T47D (cell line): ENCODE measurements at regions not wholly inside any gene's neighbourhood (a gene's known extent, or its start where the extent isn't known, plus 50 kb on each side); places are given as distances from the start of the nearest gene placed in this dataset.
"Not testable (repeated sequence)": the region's sequence is repeated elsewhere in the genome, so short reads cannot be mapped to it uniquely, and the experiment has no call there.

Experiments used
- DNase-seq, 2 experiments: peaks; one replicate each; pipeline versions ENCODE4 v3.0.0 to v3.0.0-alpha.2; 2011 to 2012; ENCODE audit warnings: low read depth in 1 of 2, low spot score in 1 of 2
- JUND ChIP-seq: IDR thresholded peaks from 2 replicates; pipeline ENCODE4 v1.6.1; 2012; ENCODE audit warnings: low read depth
- in situ Hi-C: cut with HindIII; loops from 2 replicates; pipeline ENCODE4 v1.10.0; 2016; ENCODE audit warnings: low sequenced_read_pairs, low pct_unique_long_range_greater_than_20kb

DNA sequence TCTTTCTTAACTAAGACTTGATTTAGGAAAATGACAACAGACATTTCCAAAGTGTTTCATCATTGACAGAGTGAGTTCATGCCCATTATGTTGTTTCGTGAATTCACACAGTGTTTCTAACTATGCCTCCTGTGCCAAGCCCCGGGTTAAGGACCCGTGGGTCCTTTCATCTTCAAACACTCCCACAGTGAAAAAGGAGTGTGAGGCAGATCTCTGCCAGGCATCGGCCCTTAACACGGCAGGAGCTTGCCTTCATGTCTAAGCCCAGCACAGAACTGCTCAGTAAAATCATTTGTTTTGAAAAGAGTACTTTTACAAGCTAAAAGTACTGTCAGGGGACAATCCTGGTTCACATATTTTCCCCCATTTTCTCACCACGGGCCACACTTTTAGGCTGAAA is 80.0 kb upstream of the FOXB1 start:
- in situ Hi-C loops, result no loop called here

DNA sequence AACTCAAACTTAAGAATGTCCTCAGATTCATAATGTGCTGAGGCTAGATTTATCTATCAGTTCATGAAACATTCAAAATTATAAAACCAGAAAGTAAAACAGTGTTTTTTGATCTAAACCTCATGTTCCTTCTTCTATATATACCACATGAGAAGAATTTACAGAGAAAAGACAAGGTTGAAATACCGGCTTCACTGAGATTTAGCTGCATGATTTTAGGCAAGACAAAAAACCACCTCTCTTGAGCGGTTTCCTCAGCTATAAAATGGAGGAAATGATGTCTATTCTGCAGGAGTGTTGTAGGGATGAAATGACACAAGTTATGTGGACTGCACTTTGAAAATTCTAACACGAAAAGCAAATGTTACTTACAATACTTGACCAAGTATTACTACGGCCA is 80.6 kb upstream of the FOXB1 start:
- in situ Hi-C loops, result no loop called here
- no peak for TF ChIP-seq JUND
- DNase-seq, result no peak

More for the DNA sequence above, 80.0 kb upstream of the FOXB1 start:
- TF ChIP-seq JUND, result no peak
- no peak for DNase-seq

- in situ Hi-C loops, result no loop called here
- no peak for TF ChIP-seq JUND
- DNase-seq, result no peak
Observed at GRCh38 chr15:59918994-59919951, 84.8 kb upstream of the FOXB1 start.

GRCh38 chr15:59917504-59918157 is 86.5 kb upstream of the FOXB1 start:
- in situ Hi-C loops, result no loop called here
- peak; percentile 12 to 67 for DNase-seq
- TF ChIP-seq JUND, result no peak

DNA sequence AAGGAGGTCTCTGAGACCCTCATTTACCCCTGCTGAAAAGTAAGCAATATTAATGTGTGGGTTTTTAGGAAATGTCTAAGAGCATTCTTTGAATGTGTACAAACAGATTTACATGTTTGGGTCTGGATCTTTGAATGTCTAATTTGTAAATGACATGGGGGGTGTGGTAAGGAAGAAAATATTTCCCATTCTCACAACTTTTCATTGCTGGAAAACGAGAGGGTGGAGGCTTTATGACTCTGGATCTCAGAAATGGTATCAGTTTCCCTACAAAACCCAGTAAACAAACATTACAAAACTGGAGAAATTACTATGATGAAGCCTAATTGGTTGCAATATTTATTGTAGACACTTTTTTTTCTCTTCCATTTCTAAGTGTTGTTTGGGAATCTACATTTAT is 98.1 kb upstream of the FOXB1 start:
- no peak for TF ChIP-seq JUND
- in situ Hi-C loops, result no loop called here
- no peak for DNase-seq

DNA sequence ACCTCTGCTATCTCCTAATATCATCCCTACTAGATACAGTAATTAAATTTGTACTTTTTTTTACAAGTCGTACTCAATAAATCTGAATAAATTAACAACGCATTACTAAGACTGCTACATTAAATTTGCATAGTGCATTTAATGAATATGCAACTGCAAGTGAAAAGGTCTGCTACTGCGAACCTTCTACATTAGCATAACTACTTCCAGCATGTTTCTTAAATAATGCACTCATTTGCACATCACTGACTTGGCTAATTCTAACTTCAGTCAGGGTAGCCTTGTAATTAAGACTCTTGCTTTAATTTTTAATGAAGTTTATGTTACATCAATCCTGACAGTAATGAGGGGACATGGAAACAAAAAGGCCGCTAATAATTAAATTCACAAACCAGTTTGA is 98.9 kb upstream of the FOXB1 start:
- in situ Hi-C loops, result no loop called here
- no peak for TF ChIP-seq JUND
- DNase-seq, result no peak

- TF ChIP-seq JUND, result no peak
- in situ Hi-C loops, result no loop called here
- no peak for DNase-seq
Observed at GRCh38 chr15:59904450-59905135, 99.5 kb upstream of the FOXB1 start.

DNA sequence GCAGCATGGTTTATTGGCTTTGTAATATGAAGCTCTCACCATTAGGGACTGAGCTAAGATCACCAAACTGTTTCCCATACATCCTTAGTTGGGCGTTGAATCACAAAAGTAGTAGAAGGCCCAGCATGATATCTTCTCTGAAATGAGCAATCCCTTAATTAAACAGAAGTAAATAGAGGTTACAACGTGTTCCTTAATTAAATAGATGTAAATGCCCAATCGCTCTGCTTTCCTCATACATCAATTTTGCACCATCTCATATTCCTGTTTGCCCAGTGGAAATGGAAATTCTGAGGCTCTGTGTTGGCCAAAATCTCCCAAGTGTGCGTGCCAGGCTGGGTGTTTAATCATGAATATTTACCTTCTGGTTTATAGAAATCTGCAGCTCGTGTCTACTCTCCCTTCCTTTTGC is 107.4 kb upstream of the FOXB1 start:
- TF ChIP-seq JUND, result no peak
- no peak for DNase-seq

GRCh38 chr15:59894835-59895234 is 109.3 kb upstream of the FOXB1 start:
- DNase-seq, result no peak
- in situ Hi-C loops, result no loop called here

More for the DNA sequence above, 107.4 kb upstream of the FOXB1 start:
- in situ Hi-C loops, result no loop called here

DNA sequence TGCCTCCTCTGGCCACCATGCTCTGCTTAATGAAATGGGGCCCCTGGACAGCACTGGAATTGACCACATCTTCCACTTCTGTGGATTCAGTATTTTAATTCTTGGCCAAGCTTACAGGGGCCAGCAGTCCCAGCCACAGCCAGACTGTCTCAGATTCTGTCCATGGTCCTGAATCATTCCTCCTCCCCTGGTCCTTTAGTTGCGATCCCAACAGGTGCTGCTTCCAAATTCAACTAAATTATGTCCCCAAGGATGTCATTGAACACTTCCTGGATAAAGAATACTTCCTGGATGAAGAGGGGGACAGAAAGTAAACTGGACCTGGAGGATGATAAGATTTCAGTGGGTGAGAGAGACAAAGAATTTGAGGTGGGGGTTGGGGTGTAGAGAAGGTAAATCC is 111.1 kb upstream of the FOXB1 start:
- peak; percentile 41 to 63 for DNase-seq
- in situ Hi-C loops, result no loop called here
- TF ChIP-seq JUND, result no peak

More at GRCh38 chr15:59894835-59895234, 109.3 kb upstream of the FOXB1 start:
- TF ChIP-seq JUND, result no peak

GRCh38 chr15:59887870-59888269 is 116.2 kb upstream of the FOXB1 start:
- DNase-seq, in situ Hi-C loops: not testable (repeated sequence)

- TF ChIP-seq JUND, result no peak
- DNase-seq, result no peak
- in situ Hi-C loops, result no loop called here
Observed at GRCh38 chr15:59887211-59887610, 116.9 kb upstream of the FOXB1 start.

DNA sequence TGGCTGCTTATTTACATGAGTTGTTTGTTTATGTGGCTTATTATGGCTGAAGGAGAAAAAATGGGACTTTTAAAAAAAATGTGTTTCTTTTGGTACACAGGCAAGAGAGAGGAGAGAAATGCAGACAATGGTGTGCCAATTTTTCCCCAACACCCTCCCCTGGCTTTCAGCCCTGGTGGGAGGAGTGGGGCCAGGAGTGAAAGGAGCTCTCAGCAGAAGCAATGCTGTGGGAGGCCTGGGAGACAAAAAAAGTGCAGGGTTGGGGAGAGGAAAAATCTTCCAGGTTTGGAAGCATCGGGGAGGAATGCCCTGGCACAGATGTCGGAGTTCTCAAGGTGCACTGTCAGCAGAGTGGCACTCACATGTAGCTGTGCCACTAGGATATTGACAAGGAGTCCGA is 117.7 kb upstream of the FOXB1 start:
- in situ Hi-C loops, result no loop called here
- TF ChIP-seq JUND, result no peak
- no peak for DNase-seq
